ENCODE measurements at regions not wholly inside any gene's neighbourhood (a gene's known extent, or its start where the extent isn't known, plus 50 kb on each side); places are given as distances from the start of the nearest gene placed in this dataset.
A peak's percentile ranks its signal among the peaks of the same experiment; 100 is the strongest.

DNA sequence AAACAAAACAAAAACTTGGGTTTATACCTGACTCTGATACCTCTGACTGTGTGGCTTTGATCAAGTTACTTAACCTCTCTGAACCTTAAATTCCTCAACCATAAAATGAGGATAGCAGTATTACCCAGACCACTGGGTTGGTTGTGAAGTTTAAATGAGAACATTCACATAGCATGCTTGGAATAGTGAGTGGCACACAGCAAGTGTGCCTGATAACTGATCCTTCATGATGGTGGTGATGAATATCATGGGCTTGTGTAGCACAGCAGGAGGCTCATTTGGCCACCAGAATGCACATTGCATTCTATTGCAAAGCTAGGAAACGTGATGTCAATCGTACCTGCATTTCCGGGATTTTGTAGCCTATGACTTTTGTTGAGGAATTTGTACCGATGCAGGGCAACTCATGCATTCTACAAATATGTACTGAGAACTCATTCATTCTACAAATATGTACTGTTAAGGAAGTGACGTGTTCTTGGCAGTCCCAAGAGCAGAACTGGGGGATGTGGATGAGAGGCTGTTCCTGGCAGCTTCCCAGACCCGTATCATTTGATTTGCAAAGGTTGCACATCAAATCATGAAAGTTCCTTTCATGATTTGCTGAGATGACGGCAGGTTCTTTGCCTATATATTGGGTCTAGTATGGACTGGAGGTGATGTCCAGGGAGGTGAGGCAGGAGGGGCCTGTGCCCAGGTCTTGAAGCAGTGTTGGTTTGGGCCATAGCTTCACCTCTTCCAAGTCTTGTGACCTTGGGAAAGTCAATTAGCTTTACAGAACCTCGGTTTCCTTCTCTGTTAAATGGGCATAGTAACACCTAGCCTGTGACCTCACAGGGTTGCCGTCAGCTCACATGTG, 94.6 kb upstream of the SMNDC1 start:
- no peak for DNase-seq

DNA sequence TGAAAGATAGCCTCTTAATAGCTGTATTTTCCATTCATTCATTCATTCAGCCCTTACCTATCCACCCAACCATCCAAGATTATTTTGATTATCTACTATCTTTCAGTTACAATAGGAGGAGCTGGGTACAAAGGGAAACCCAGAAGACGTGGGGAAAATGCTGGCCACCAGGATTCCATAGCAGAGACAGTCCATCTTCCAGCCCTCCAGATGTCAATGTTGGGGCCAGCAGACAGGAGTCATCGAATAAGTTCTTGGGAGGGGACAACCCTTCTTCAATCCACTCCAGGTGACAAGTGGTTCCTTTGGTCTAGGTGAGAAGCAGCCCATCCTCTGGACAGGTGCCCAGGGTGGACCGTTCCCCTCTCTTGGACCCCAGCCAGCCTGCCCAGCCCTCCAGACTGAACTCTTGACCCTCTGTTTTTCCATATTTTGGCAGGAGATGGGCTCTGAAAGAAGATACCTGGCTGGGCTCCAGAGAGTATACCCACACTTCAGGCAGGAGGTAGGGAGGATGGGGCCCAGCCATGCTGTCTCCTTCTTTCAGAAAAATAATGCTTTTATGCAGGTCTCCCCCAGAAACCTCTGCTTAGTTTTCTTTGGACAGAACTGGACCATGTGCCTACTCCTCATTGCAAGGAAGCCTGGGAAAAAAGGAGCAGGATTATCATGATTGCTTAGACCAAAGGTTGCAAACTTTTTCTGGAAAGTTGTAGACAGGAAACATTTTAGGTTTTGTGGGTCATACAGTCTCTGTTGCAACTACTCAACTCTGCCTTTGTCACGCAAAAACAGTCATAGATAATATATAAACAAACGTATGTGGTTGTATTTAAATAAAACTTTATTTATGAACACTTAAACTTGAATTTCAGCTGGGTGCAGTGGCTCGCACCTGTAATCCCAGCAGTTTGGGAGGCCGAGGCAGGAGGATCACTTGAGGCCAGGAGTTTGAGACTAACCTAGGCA, 95.5 kb upstream of the SMNDC1 start:
- no peak for DNase-seq

GRCh38 chr10:110401401-110402076, 96.2 kb upstream of the DUSP5 start:
- no peak for DNase-seq

- DNase-seq: no peak
Observed at GRCh38 chr10:110402077-110402416, 95.7 kb upstream of the DUSP5 start.

- DNase-seq: no peak
Observed at GRCh38 chr10:110403593-110403992, 94.1 kb upstream of the DUSP5 start.

DNA sequence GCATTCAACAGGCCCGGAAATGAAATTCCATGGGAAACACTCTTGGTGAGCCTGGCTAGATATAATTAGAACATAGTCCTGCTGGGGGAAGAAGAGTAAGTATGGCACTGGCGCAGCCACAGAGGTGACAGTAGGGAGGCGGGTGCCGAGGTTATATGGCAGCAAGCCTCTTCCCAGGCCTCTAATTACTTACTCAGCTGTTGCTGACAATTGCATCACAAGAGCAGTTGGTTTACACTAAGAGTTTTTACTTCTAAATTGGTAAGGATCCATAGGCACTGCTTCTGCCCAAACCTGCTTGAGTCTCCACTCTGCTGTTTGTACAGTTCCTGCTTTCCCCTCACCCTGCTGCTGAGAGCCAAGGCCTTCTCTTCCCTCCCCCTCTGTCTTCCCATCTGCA, 93.3 kb upstream of the DUSP5 start:
- no peak for DNase-seq

DNA sequence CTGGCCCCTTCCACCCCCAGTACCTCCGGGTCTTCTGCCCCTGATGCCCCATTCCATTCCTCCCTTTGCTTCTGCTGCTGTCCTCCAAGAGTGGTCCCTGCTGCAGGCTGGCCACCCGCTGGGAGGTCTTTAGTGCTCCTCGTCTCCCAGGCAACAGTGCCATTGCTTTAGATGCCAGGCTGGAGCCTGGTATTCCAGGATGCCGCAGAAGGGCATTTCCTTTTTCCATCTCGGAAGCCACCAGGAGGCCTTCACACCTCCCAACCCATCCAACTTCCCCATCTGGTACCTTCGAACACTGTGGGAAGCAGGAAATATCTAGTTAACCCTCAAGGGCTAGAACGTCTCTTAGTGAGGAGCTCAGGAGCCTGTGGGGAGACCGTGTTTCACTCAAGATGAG, 92.9 kb upstream of the DUSP5 start:
- DNase-seq: no peak

- no peak for DNase-seq
Observed at GRCh38 chr10:110405380-110405779, 92.3 kb upstream of the DUSP5 start.

DNA sequence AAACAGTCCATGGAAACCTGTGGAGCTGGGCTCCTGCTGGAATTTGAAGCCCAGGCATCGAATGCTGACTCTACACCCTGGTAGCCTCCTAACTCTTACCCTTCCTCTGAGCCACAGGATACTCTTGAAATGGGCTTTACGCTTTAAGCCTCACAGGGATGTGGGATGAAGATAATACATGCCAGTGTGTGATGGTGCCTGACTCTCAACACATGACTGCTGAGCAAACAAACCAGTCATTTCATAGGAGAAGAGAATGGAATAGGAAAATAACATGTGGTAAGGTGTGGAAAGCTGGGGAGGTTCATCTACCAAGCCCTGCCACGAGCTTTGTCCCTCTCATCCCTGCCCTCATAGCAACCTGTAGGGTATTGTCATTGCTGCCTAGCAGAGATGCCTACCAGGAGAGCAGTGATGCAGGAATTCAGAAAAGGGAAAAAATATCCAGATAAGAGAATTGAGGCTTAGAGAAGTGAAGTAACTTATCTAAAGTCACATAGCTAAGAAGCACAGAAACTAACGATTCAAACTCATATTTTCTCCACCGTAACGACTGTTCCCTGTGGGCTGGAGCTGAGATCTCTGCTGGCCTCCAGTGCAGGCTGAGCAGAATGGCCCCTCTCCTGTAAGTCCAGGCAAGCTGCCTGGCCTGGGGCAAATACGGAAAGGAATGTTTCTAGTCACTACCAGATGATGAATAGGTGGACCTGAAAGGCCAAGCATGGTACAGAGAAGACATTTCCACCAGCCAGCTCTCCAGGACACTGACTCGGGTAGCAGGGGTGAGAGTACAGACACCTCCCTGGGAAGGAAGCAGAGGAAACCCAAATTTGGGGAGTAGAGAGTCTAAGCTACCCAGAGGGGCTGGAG, 90.2 kb upstream of the DUSP5 start:
- DNase-seq: no peak

DNA sequence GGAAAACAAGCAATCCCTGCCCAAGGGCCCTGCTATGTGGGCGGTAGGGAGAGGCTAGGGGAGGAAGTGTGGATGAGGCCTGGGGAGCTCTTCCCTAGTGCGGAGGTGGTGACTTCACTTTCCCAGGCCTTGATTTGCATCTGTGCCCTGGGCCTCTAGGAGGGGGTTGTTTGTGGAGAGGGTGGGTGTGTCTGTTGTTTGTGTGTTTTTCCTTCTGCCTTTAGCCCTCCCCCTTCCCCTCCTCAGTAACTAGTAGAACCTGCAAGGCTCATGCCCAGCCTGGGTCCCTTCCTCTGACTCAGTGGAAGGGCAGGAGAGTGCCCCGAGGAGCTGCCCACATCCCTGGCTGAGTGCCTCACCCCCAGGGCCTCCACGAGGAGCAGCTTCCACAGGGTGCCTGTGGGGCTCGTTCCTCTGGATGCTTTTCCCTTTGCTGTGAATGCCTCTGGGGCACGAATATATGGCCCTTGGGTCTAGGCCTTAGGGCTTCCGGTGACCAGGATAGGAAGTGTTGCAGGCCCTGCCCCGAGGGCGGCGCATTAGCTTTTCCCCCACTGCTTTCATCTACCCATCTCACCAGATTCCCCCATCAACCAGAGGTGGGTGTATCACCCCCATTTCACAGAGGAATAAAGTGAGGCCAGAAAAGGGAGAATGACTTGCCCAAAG, 89.4 kb upstream of the DUSP5 start:
- no peak for DNase-seq

DNA sequence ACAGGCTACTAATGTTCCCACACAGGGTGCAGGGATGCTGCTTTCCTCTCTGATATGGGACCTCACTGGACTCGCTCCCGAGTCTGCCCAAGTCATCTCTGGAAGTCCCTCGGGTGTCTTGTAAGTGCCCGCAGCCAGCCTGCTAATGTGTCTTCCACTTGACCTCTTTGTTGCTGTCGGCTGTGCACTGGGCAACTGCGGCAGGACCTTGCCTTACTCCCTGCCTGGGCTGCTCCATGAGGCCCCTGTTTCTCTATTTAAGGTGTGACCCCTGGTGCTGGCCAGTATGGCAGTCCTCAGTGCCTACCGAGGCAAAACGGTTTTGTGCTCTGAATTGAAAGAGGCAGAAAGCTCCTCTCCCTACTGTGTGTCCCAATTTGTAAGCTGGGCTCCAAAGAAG, 88.8 kb upstream of the DUSP5 start:
- no peak for DNase-seq

DNA sequence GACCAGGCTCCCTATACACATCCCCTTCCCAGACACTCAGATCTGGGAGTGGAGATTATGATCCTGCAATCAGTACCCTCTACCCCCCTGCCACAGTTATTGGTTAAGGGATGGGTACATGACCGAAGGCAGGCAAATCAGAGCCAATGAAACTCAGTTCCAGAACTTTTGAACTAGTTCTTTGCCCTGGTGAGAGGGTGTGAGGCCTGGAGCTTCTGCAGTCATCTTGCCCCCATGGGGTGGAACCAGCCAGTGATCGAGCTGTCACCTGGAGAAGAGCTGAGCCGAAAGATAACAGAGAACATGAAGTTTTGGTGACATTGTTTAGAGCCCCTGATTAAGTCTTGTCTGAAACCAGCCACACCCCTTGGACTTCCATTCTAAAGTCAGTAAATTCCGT, 88.2 kb upstream of the DUSP5 start:
- no peak for DNase-seq

- no peak for DNase-seq
Observed at GRCh38 chr10:110409926-110410325, 87.8 kb upstream of the DUSP5 start.

GRCh38 chr10:110410329-110411046, 87.2 kb upstream of the DUSP5 start:
- DNase-seq: no peak

- no peak for DNase-seq
Observed at GRCh38 chr10:110411047-110411410, 86.7 kb upstream of the DUSP5 start.

- DNase-seq: no peak
Observed at GRCh38 chr10:110413049-110413783, 84.5 kb upstream of the DUSP5 start.

DNA sequence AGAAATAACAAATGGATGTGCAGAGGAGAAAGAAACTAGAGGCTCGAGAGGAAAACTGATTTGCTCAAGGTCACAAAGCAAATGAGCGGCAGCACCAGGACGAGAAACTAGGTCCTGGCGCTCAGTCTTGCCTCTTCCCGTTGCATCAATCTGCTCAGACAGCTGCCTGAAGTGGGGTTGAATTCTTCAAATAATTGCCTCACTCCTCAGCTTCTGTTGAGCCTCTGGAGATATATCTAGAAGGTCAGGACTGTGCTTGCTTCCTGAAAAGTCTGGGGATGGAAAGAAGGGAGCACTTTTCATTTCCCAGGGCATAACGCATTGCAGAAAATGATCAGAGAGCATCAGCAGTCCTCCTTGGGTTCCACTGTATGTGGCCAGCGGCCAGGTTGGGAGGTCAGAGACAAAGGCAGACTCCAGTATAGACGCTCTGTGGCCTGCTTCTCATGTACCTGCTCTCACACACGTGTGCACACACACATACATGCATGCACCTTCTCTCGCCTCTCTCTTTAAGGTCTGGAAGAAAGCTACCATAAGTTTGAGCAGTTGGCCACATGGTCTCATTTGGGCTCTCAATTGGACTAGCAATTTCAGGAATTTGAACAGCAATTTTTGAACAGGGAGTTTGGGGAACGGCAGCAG, 83.7 kb upstream of the DUSP5 start:
- no peak for DNase-seq

DNA sequence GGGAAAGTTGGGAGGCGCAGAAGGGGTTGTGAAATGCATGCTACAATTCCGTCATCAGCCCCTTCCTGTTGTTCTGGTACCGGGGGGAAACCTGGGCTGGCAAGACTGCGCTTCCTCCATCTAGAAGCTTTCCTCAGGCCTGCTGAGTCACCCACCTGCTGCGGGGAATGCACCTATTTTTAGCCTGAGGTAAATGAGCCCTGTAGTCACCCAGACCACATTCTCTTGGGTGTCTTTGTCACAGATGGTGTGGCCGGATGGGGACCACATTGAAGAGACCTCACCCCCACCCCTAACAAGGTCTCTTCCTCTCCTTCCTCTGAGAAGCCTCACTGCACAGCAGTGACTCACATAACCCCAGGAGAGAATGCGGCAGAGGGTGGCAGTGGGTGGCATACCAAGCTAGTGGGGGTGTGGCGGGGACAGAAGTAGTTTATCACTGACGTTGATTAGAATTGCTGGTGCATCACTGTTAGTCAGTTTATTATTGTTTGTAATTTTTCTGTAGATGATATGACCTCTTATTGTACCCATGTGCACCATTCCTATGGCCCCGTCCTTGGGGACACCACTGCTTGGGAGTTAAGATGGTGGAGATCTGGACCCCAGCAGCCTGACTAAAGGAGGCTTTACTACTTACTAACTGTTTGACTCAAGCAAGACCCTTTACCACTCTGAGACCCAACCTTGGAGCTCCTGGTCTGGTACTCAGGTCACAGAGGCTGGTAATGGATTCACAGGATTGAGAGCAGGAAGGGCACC, 83.0 kb upstream of the DUSP5 start:
- DNase-seq: peak; percentile 71 to 96

DNA sequence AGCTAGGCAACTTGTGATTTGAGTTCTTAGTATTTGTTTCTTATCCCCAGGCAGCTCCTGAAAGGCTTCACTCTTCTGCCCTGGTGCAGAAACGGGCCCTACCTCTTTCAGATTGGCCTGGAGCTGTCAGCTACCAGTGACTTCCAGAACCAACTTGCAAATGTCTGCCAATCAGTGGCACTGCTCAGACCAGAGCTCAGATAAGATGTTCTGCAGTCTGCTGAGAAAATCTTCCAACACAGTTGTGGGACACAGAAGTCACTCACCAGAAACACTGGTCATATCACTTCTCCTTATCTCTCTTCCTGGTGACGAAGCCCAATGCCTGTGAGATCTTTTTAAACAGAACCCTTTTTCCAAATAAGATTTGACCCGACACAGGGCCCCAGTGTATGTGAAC, 81.9 kb upstream of the DUSP5 start:
- no peak for DNase-seq
